ENCODE measurements at regions not wholly inside any gene's neighbourhood (a gene's known extent, or its start where the extent isn't known, plus 50 kb on each side); places are given as distances from the start of the nearest gene placed in this dataset.

GRCh38 chr15:39159833-39160232 lies 421.0 kb upstream of the THBS1 start:
- TF ChIP-seq, protein P1, sequence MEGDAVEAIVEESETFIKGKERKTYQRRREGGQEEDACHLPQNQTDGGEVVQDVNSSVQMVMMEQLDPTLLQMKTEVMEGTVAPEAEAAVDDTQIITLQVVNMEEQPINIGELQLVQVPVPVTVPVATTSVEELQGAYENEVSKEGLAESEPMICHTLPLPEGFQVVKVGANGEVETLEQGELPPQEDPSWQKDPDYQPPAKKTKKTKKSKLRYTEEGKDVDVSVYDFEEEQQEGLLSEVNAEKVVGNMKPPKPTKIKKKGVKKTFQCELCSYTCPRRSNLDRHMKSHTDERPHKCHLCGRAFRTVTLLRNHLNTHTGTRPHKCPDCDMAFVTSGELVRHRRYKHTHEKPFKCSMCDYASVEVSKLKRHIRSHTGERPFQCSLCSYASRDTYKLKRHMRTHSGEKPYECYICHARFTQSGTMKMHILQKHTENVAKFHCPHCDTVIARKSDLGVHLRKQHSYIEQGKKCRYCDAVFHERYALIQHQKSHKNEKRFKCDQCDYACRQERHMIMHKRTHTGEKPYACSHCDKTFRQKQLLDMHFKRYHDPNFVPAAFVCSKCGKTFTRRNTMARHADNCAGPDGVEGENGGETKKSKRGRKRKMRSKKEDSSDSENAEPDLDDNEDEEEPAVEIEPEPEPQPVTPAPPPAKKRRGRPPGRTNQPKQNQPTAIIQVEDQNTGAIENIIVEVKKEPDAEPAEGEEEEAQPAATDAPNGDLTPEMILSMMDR (IDR thresholded peaks at IDR 0.05; ENCODE audit: low read depth, low read length) = no peak
- TF ChIP-seq EZH2phosphoT487 (IDR thresholded peaks at IDR 0.05; ENCODE audit: low read depth) = no peak

All from OCI-LY3 (cell line).